ENCODE measurements at regions not wholly inside any gene's neighbourhood (a gene's known extent, or its start where the extent isn't known, plus 50 kb on each side); places are given as distances from the start of the nearest gene placed in this dataset.

DNA sequence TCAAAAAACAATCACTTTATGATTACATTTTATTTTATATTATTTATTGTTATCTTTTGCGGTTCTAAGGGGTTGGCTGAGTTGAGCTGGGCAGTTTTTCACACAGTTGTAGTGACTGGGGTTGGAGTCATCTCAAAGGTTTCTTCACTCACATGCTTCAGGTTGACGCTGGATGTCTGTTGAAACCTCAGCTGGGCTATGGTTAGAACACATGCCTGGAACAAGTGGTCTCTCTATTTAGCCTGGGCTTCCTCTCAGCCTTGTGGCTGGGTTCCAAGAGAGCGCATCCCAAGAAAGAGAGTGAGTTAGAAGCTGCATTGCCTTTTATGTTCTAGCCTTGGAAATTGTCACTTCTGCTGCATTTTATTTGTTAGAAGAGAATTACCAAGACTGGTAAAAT, 87.4 kb downstream of the CBLL2 start:
- no peaks in the 10 kb centered on the region for H3K27me3 ChIP-seq (ENCODE audit: control insufficient read depth in 1 of 2, insufficient read depth in 2 of 2, low read length in 2 of 2)
- H3K36me3 ChIP-seq (ENCODE audit: insufficient read depth, low read length) = no peaks in the 10 kb centered on the region
- H3K27ac ChIP-seq (ENCODE audit: low read depth, low read length) = no peak overlapping the region
- no peak overlapping the region for H3K9ac ChIP-seq (ENCODE audit: low read length)
- H3K4me3 ChIP-seq (ENCODE audit: low read depth in 1 of 2, low read length in 2 of 2) = no peak overlapping the region
- H3K4me1 ChIP-seq (ENCODE audit: insufficient read depth, low read length) = no peaks in the 10 kb centered on the region
- H3K9me3 ChIP-seq (ENCODE audit: low read length) = no peaks in the 10 kb centered on the region

DNA sequence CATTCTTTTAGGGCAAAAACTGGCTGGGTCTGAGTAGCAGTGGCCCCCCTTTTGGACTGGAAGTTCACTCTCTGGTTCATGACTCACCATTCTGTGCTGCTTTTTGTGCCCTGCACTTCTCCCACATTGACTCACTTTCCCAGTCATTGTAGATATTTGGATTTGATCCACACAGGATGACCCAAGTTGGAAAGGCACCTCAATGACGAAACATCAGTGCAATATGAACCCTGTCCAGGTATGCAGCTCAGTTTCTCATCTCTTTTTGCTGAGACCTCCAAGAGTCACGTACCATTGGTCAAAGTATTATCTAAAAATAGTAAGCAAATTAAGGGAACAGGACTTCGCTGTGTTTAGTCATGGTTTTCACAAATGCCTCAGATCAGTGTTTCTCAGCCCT, 92.7 kb downstream of the CBLL2 start:
- H3K9me3 ChIP-seq (ENCODE audit: low read length) = no peaks in the 10 kb centered on the region
- no peak overlapping the region for H3K27ac ChIP-seq (ENCODE audit: low read depth, low read length)
- H3K9ac ChIP-seq (ENCODE audit: low read length) = no peak overlapping the region
- no peaks in the 10 kb centered on the region for H3K36me3 ChIP-seq (ENCODE audit: insufficient read depth, low read length)
- no peak overlapping the region for H3K4me3 ChIP-seq (ENCODE audit: low read depth in 1 of 2, low read length in 2 of 2)
- H3K4me1 ChIP-seq (ENCODE audit: insufficient read depth, low read length) = no peaks in the 10 kb centered on the region
- H3K27me3 ChIP-seq (ENCODE audit: control insufficient read depth in 1 of 2, insufficient read depth in 2 of 2, low read length in 2 of 2) = no peaks in the 10 kb centered on the region

- Histone ChIP-seq H3K9ac (ENCODE audit: low read length) (no peak overlapping the region), H3K9me3 (ENCODE audit: low read length) (no peaks in the 10 kb centered on the region), H3K4me1 (ENCODE audit: insufficient read depth, low read length) (no peaks in the 10 kb centered on the region), H3K27ac (ENCODE audit: low read depth, low read length) (no peak overlapping the region), H3K36me3 (ENCODE audit: insufficient read depth, low read length) (no peaks in the 10 kb centered on the region), H3K4me3 (ENCODE audit: low read depth in 1 of 2, low read length in 2 of 2) (no peak overlapping the region), H3K27me3 (ENCODE audit: control insufficient read depth in 1 of 2, insufficient read depth in 2 of 2, low read length in 2 of 2) (no peaks in the 10 kb centered on the region)
Measured at GRCh38 chrX:22366166-22366702, 93.5 kb downstream of the CBLL2 start.

- no peaks in the 10 kb centered on the region for H3K27me3 ChIP-seq (ENCODE audit: control insufficient read depth in 1 of 2, insufficient read depth in 2 of 2, low read length in 2 of 2)
- H3K9me3 ChIP-seq (ENCODE audit: low read length) = no peaks in the 10 kb centered on the region
- H3K27ac ChIP-seq (ENCODE audit: low read depth, low read length) = no peak overlapping the region
- H3K4me3 ChIP-seq (ENCODE audit: low read depth in 1 of 2, low read length in 2 of 2) = no peak overlapping the region
- no peak overlapping the region for H3K9ac ChIP-seq (ENCODE audit: low read length)
- no peaks in the 10 kb centered on the region for H3K4me1 ChIP-seq (ENCODE audit: insufficient read depth, low read length)
- no peaks in the 10 kb centered on the region for H3K36me3 ChIP-seq (ENCODE audit: insufficient read depth, low read length)
Measured at GRCh38 chrX:22366906-22367305, 94.2 kb downstream of the CBLL2 start.

GRCh38 chrX:22373094-22373493, 100.4 kb downstream of the CBLL2 start:
- Histone ChIP-seq H3K4me1 (ENCODE audit: insufficient read depth, low read length) (no peaks in the 10 kb centered on the region), H3K4me3 (ENCODE audit: low read depth in 1 of 2, low read length in 2 of 2) (no peak overlapping the region), H3K9me3 (ENCODE audit: low read length) (no peaks in the 10 kb centered on the region), H3K9ac (ENCODE audit: low read length) (no peak overlapping the region), H3K27ac (ENCODE audit: low read depth, low read length) (no peak overlapping the region), H3K36me3 (ENCODE audit: insufficient read depth, low read length) (no peaks in the 10 kb centered on the region), H3K27me3 (ENCODE audit: control insufficient read depth in 1 of 2, insufficient read depth in 2 of 2, low read length in 2 of 2) (no peaks in the 10 kb centered on the region)

GRCh38 chrX:22373766-22374165, 101.1 kb downstream of the CBLL2 start:
- Histone ChIP-seq H3K36me3 (ENCODE audit: insufficient read depth, low read length) (no peaks in the 10 kb centered on the region), H3K4me1 (ENCODE audit: insufficient read depth, low read length) (no peaks in the 10 kb centered on the region), H3K4me3 (ENCODE audit: low read depth in 1 of 2, low read length in 2 of 2) (no peak overlapping the region), H3K27me3 (ENCODE audit: control insufficient read depth in 1 of 2, insufficient read depth in 2 of 2, low read length in 2 of 2) (no peaks in the 10 kb centered on the region), H3K9me3 (ENCODE audit: low read length) (no peaks in the 10 kb centered on the region), H3K9ac (ENCODE audit: low read length) (no peak overlapping the region), H3K27ac (ENCODE audit: low read depth, low read length) (no peak overlapping the region)

- H3K27ac ChIP-seq (ENCODE audit: low read depth, low read length) = no peak overlapping the region
- H3K9ac ChIP-seq (ENCODE audit: low read length) = no peak overlapping the region
- no peaks in the 10 kb centered on the region for H3K36me3 ChIP-seq (ENCODE audit: insufficient read depth, low read length)
- no peaks in the 10 kb centered on the region for H3K9me3 ChIP-seq (ENCODE audit: low read length)
- H3K27me3 ChIP-seq (ENCODE audit: control insufficient read depth in 1 of 2, insufficient read depth in 2 of 2, low read length in 2 of 2) = no peaks in the 10 kb centered on the region
- no peaks in the 10 kb centered on the region for H3K4me1 ChIP-seq (ENCODE audit: insufficient read depth, low read length)
- H3K4me3 ChIP-seq (ENCODE audit: low read depth in 1 of 2, low read length in 2 of 2) = no peak overlapping the region
Measured at GRCh38 chrX:22376369-22376768, 103.7 kb downstream of the CBLL2 start.

DNA sequence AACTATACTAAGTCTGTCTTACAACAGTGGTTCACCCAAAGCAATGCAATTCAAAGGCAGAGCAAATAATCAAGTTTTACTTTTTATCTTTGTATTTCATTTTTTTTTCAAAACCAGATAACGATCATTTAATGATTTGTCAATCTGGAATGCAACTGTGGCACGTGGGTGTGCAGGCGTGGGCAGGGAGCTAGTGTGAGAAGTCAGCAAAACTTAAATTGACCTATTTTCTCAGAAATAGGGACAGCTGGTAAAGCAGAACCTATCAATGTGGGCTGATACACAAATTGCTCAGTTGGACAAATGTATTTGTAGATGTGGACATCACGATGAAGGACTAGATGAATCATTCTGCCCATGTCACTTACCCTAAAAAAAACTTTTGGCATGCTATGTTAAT, 105.6 kb downstream of the CBLL2 start:
- Histone ChIP-seq H3K4me3 (ENCODE audit: low read depth in 1 of 2, low read length in 2 of 2) (no peak overlapping the region), H3K9me3 (ENCODE audit: low read length) (no peaks in the 10 kb centered on the region), H3K36me3 (ENCODE audit: insufficient read depth, low read length) (no peaks in the 10 kb centered on the region), H3K9ac (ENCODE audit: low read length) (no peak overlapping the region), H3K27me3 (ENCODE audit: control insufficient read depth in 1 of 2, insufficient read depth in 2 of 2, low read length in 2 of 2) (no peaks in the 10 kb centered on the region), H3K4me1 (ENCODE audit: insufficient read depth, low read length) (no peaks in the 10 kb centered on the region), H3K27ac (ENCODE audit: low read depth, low read length) (no peak overlapping the region)

DNA sequence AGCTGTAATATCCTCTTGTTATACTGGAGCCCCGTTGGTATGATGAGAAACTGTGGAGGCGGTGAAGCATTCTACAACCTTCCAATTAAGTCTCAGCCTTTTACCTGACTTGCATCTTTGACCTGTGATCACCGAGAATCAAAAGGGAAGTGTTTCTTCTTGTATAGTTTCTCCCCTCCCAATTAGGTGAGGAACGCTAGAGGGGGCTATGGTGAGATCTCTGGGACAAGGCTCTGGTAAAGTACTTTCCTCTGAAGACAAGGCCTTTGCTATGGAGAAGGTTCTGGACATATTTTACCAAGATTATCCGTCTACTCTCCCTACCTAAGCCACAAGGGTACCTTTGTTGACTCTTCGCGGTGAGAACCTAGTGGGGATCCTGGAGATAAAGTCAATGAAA, 111.3 kb downstream of the CBLL2 start:
- Histone ChIP-seq H3K4me1 (ENCODE audit: insufficient read depth, low read length) (no peaks in the 10 kb centered on the region), H3K27ac (ENCODE audit: low read depth, low read length) (no peak overlapping the region), H3K4me3 (ENCODE audit: low read depth in 1 of 2, low read length in 2 of 2) (no peak overlapping the region), H3K36me3 (ENCODE audit: insufficient read depth, low read length) (no peaks in the 10 kb centered on the region), H3K9me3 (ENCODE audit: low read length) (no peaks in the 10 kb centered on the region), H3K27me3 (ENCODE audit: control insufficient read depth in 1 of 2, insufficient read depth in 2 of 2, low read length in 2 of 2) (no peaks in the 10 kb centered on the region), H3K9ac (ENCODE audit: low read length) (no peak overlapping the region)

- no peaks in the 10 kb centered on the region for H3K27me3 ChIP-seq (ENCODE audit: control insufficient read depth in 1 of 2, insufficient read depth in 2 of 2, low read length in 2 of 2)
- H3K36me3 ChIP-seq (ENCODE audit: insufficient read depth, low read length) = no peaks in the 10 kb centered on the region
- peaks cover 12% of the 10 kb centered on the region for H3K4me1 ChIP-seq (ENCODE audit: insufficient read depth, low read length)
- peak overlapping the region; percentile 39 for H3K27ac ChIP-seq (ENCODE audit: low read depth, low read length)
- H3K4me3 ChIP-seq (ENCODE audit: low read depth in 1 of 2, low read length in 2 of 2) = no peak overlapping the region
- no peaks in the 10 kb centered on the region for H3K9me3 ChIP-seq (ENCODE audit: low read length)
- H3K9ac ChIP-seq (ENCODE audit: low read length) = no peak overlapping the region
Measured at GRCh38 chrX:22389556-22390179, 117.0 kb downstream of the CBLL2 start.

DNA sequence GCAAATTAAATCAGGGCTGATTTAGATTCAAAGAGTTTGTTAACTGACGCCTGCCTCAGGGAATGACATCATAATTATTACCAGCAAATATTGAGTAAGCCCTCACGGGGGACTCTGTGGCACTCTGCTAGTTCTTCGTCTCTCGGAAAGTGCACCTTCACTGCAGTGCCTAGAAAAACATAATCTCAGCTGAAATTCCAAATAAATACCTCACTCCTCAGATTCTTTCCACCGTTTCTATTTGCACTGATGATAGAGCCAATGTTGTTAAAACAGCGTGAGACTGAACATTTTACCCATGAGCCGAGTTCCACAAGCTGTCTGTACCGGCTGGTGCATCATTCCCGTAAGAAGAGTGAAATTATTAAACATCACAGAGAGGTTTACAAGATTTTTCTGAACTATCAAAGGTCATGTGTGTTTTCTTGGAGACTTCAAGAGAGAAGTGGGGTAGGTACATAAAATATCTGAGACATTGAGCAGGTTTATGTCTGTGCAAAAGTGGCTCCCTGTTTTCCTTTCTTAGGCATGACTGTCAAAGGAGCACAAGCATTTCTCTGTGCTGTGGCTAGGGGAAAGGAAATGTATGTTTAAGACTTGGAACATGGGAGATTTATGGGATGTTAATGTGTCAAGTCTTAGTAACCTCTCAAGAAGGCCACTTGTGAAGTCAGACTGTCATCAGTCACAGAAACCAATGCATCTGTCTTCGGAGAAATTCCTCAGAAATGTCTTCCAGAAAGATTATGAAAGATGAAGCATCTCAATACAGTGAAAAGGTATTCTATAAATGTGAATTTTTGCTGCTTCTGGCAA, 119.6 kb downstream of the CBLL2 start:
- H3K9ac ChIP-seq (ENCODE audit: low read length) = no peak overlapping the region
- H3K4me3 ChIP-seq (ENCODE audit: low read depth in 1 of 2, low read length in 2 of 2) = no peak overlapping the region
- no peaks in the 10 kb centered on the region for H3K36me3 ChIP-seq (ENCODE audit: insufficient read depth, low read length)
- peaks cover 12% of the 10 kb centered on the region for H3K4me1 ChIP-seq (ENCODE audit: insufficient read depth, low read length)
- H3K27ac ChIP-seq (ENCODE audit: low read depth, low read length) = peak overlapping the region; percentile 38
- H3K27me3 ChIP-seq (ENCODE audit: control insufficient read depth in 1 of 2, insufficient read depth in 2 of 2, low read length in 2 of 2) = no peaks in the 10 kb centered on the region
- no peaks in the 10 kb centered on the region for H3K9me3 ChIP-seq (ENCODE audit: low read length)

GRCh38 chrX:22395372-22395771, 122.7 kb downstream of the CBLL2 start:
- peaks cover 6% of the 10 kb centered on the region for H3K4me1 ChIP-seq (ENCODE audit: insufficient read depth, low read length)
- H3K27me3 ChIP-seq (ENCODE audit: control insufficient read depth in 1 of 2, insufficient read depth in 2 of 2, low read length in 2 of 2) = no peaks in the 10 kb centered on the region
- no peaks in the 10 kb centered on the region for H3K9me3 ChIP-seq (ENCODE audit: low read length)
- H3K36me3 ChIP-seq (ENCODE audit: insufficient read depth, low read length) = no peaks in the 10 kb centered on the region
- no peak overlapping the region for H3K9ac ChIP-seq (ENCODE audit: low read length)
- no peak overlapping the region for H3K27ac ChIP-seq (ENCODE audit: low read depth, low read length)
- H3K4me3 ChIP-seq (ENCODE audit: low read depth in 1 of 2, low read length in 2 of 2) = no peak overlapping the region

All from muscle layer of colon (tissue), 2 donors.